ENCODE measurements at regions not wholly inside any gene's neighbourhood (a gene's known extent, or its start where the extent isn't known, plus 50 kb on each side); places are given as distances from the start of the nearest gene placed in this dataset.

- TF ChIP-seq, protein P1, sequence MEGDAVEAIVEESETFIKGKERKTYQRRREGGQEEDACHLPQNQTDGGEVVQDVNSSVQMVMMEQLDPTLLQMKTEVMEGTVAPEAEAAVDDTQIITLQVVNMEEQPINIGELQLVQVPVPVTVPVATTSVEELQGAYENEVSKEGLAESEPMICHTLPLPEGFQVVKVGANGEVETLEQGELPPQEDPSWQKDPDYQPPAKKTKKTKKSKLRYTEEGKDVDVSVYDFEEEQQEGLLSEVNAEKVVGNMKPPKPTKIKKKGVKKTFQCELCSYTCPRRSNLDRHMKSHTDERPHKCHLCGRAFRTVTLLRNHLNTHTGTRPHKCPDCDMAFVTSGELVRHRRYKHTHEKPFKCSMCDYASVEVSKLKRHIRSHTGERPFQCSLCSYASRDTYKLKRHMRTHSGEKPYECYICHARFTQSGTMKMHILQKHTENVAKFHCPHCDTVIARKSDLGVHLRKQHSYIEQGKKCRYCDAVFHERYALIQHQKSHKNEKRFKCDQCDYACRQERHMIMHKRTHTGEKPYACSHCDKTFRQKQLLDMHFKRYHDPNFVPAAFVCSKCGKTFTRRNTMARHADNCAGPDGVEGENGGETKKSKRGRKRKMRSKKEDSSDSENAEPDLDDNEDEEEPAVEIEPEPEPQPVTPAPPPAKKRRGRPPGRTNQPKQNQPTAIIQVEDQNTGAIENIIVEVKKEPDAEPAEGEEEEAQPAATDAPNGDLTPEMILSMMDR (IDR thresholded peaks at IDR 0.05; ENCODE audit: insufficient read depth, low read length, severe bottlenecking): no peak
- Histone ChIP-seq H3K4me3 (ENCODE audit: low read depth, low read length) (no peak overlapping the region), H3K36me3 (ENCODE audit: control insufficient read depth, insufficient read depth, low read length) (no peaks in the 10 kb centered on the region), H3K27me3 (ENCODE audit: control insufficient read depth, insufficient read depth, low read length) (no peaks in the 10 kb centered on the region)
- FAIRE-seq (no peak), DNase-seq (ENCODE audit: low read depth) (no peak)
These were observed 159.1 kb downstream of the RPS29 start for GRCh38 chr14:49427117-49427516.

- FAIRE-seq: no peak
- DNase-seq (ENCODE audit: low read depth): no peak
- Histone ChIP-seq H3K27me3 (ENCODE audit: control insufficient read depth, insufficient read depth, low read length) (no peaks in the 10 kb centered on the region), H3K36me3 (ENCODE audit: control insufficient read depth, insufficient read depth, low read length) (no peaks in the 10 kb centered on the region), H3K4me3 (ENCODE audit: low read depth, low read length) (no peak overlapping the region)
- TF ChIP-seq, protein P1 (IDR thresholded peaks at IDR 0.05; ENCODE audit: insufficient read depth, low read length, severe bottlenecking): no peak
These were observed 160.3 kb downstream of the RPS29 start for GRCh38 chr14:49425921-49426320.

GRCh38 chr14:49424436-49425331, 161.5 kb downstream of the RPS29 start:
- Histone ChIP-seq H3K27me3 (ENCODE audit: control insufficient read depth, insufficient read depth, low read length) (no peaks in the 10 kb centered on the region), H3K36me3 (ENCODE audit: control insufficient read depth, insufficient read depth, low read length) (no peaks in the 10 kb centered on the region), H3K4me3 (ENCODE audit: low read depth, low read length) (no peak overlapping the region)
- FAIRE-seq (no peak), DNase-seq (ENCODE audit: low read depth) (peak; percentile 35)
- TF ChIP-seq, protein P1 (IDR thresholded peaks at IDR 0.05; ENCODE audit: insufficient read depth, low read length, severe bottlenecking): no peak

DNA sequence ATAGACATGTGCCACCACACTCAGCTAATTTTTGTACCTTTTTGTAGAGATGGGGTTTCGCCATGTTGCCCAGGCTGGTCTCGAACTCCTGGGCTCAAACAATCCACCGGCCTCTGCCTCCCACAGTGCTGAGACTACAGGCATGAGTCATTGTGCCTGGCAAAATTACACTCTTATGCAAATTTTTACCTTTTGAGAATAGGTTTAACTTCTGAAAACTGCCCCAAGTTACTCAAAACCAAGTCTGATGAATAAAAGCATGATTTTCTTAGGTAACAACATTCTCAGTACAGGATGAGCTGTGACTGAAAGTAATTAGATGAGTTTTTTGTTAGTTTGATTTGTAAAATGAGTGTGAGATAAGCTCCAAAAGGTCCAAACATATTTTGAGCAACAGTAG, 166.0 kb downstream of the RPS29 start:
- Histone ChIP-seq H3K27me3 (ENCODE audit: control insufficient read depth, insufficient read depth, low read length) (no peaks in the 10 kb centered on the region), H3K4me3 (ENCODE audit: low read depth, low read length) (no peak overlapping the region), H3K36me3 (ENCODE audit: control insufficient read depth, insufficient read depth, low read length) (no peaks in the 10 kb centered on the region)
- DNase-seq (ENCODE audit: low read depth) (no peak), FAIRE-seq (no peak)
- TF ChIP-seq, protein P1 (IDR thresholded peaks at IDR 0.05; ENCODE audit: insufficient read depth, low read length, severe bottlenecking): no peak

- FAIRE-seq (no peak), DNase-seq (ENCODE audit: low read depth) (no peak)
- Histone ChIP-seq H3K4me3 (ENCODE audit: low read depth, low read length) (no peak overlapping the region), H3K27me3 (ENCODE audit: control insufficient read depth, insufficient read depth, low read length) (no peaks in the 10 kb centered on the region), H3K36me3 (ENCODE audit: control insufficient read depth, insufficient read depth, low read length) (no peaks in the 10 kb centered on the region)
- TF ChIP-seq, protein P1 (IDR thresholded peaks at IDR 0.05; ENCODE audit: insufficient read depth, low read length, severe bottlenecking): no peak
These were observed 167.4 kb downstream of the RPS29 start for GRCh38 chr14:49418789-49419188.
